Memory B cell (primary cell): ENCODE measurements at regions not wholly inside any gene's neighbourhood (a gene's known extent, or its start where the extent isn't known, plus 50 kb on each side); places are given as distances from the start of the nearest gene placed in this dataset.
"Not testable (repeated sequence)": the region's sequence is repeated elsewhere in the genome, so short reads cannot be mapped to it uniquely, and the experiment has no call there.

ENCODE experiments used
- ATAC-seq: fragments of 150-1000 bp; cut with Tn5 transposase; 2 replicates; pipeline ENCODE4 v1.10.0; 2021; ENCODE audit warnings: low read depth, mild to moderate bottlenecking, moderate library complexity
- DNase-seq, 2 donors: peaks; one replicate each; pipeline ENCODE4 v3.0.0; 2022; ENCODE audit warnings: low spot score in 2 of 2
- H3K27ac Mint-ChIP-seq: one replicate; pipeline ENCODE4 v1.8.0; 2022; ENCODE audit warnings: mild to moderate bottlenecking, moderate library complexity, mixed read lengths
- H3K27me3 Mint-ChIP-seq: one replicate; pipeline ENCODE4 v1.8.0; 2022; ENCODE audit warnings: mixed read lengths
- H3K36me3 Mint-ChIP-seq: one replicate; pipeline ENCODE4 v1.8.0; 2022; ENCODE audit warnings: mild to moderate bottlenecking, mixed read lengths
- H3K4me1 Mint-ChIP-seq: one replicate; pipeline ENCODE4 v1.8.0; 2022; ENCODE audit warnings: mixed read lengths
- H3K4me3 Mint-ChIP-seq: one replicate; pipeline ENCODE4 v1.8.0; 2022; ENCODE audit warnings: mild to moderate bottlenecking, moderate library complexity, mixed read lengths
- H3K9me3 Mint-ChIP-seq: one replicate; pipeline ENCODE4 v1.8.0; 2022; ENCODE audit warnings: mixed read lengths

DNA sequence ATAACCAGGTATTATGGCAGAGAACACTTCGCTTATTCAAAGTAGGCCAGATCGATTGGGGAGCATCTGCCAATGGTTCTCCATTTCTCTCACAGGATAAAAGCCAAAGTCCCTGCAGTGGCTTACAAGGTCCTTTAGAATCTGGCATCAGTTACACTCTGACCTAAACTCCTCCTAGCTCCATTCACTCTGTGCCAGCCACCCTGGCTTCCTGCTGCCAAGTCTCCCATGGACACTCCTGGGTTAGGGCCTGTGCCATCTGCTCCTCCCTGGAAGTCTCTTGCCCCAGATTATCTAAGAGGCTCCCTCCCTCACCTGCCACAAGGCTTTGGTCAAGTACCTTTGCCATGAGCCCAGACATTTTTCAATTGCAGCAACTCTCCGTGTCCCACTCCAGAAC is 649.2 kb downstream of the DACH1 start:
- H3K4me1 Mint-ChIP-seq, result no peaks in the 10 kb centered on the region
- ATAC-seq (no peak), DNase-seq (no peak)
- peaks cover 1% of the 10 kb centered on the region for H3K9me3 Mint-ChIP-seq
- H3K27me3 Mint-ChIP-seq, result no peaks in the 10 kb centered on the region
- H3K4me3 Mint-ChIP-seq, result no peak overlapping the region
- H3K27ac Mint-ChIP-seq, result no peak overlapping the region
- H3K36me3 Mint-ChIP-seq, result no peaks in the 10 kb centered on the region

DNA sequence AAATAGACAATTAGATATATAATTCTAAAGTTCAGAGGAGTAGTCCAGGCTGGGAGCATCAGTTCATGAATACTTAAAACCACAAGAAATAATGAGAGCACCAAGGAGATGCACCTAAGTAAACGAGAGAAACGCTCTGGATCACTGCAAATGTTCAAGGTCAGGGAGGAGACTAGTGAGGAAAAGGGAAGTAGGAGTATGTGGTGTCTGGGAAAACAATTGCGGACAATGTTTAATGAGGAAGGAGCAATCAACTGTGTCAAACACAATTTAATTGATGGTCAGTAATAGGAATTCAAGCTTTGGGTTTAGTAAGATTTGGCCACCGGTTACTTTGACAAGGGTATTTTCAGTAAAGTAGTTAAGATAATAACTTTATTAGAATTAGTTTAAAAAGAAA is 652.2 kb downstream of the DACH1 start:
- H3K4me1 Mint-ChIP-seq, result no peaks in the 10 kb centered on the region
- H3K27ac Mint-ChIP-seq, result no peak overlapping the region
- DNase-seq (no peak), ATAC-seq (no peak)
- peaks cover 1% of the 10 kb centered on the region for H3K9me3 Mint-ChIP-seq
- no peaks in the 10 kb centered on the region for H3K36me3 Mint-ChIP-seq
- no peak overlapping the region for H3K4me3 Mint-ChIP-seq
- H3K27me3 Mint-ChIP-seq, result no peaks in the 10 kb centered on the region

DNA sequence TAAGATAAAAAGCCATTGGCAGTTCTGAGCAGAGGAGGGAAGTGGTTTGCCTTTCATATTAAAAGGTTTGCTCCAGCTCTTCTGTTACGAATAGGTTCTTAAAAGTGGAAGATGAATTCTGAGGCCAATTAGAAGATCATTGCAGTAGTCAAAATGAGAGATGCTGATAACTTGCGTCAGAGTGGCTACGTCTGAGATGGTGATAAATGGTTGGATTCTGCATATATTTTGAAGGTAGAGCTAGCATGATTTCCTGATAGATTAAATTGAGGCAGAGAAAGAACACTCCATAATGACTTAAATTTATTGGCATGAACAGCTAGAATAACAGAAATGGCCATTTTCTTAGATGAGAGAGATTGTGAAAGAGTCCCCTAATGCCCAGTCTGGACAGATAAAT is 652.6 kb downstream of the DACH1 start:
- Mint-ChIP-seq H3K4me1 (no peaks in the 10 kb centered on the region), H3K9me3 (peaks cover 1% of the 10 kb centered on the region), H3K36me3 (no peaks in the 10 kb centered on the region), H3K27ac (no peak overlapping the region), H3K27me3 (no peaks in the 10 kb centered on the region), H3K4me3 (no peak overlapping the region)
- no peak for ATAC-seq
- no peak for DNase-seq

DNA sequence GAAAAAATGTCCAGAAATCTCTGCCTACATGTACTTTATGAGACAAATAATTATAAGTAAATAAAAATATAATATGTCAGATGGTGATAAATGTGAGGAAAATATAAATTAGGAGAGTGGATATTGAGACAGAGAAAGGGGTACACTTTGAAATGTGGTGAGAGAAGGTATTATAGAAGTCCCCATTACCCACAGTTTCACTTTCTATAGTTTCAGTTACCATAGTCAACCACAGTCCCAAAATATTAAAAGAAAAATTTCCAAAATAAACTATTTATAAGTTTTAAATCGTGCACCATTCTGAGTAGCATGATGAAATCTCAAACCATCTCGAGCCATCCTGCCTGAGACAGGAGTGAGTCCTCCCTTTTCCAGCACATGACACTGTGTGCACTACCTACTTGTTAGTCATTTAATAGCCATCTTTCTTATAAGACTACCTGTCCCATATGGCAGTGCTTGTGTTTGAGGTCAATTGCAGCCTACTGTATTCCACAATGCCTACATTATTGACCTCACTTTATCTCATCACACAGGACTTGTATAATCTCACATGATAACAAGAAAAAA is 653.7 kb downstream of the DACH1 start:
- Mint-ChIP-seq H3K4me1 (no peaks in the 10 kb centered on the region), H3K4me3 (no peak overlapping the region), H3K9me3 (peaks cover 1% of the 10 kb centered on the region), H3K27ac (no peak overlapping the region), H3K36me3 (no peaks in the 10 kb centered on the region), H3K27me3 (no peaks in the 10 kb centered on the region)
- DNase-seq (no peak), ATAC-seq (no peak)

DNA sequence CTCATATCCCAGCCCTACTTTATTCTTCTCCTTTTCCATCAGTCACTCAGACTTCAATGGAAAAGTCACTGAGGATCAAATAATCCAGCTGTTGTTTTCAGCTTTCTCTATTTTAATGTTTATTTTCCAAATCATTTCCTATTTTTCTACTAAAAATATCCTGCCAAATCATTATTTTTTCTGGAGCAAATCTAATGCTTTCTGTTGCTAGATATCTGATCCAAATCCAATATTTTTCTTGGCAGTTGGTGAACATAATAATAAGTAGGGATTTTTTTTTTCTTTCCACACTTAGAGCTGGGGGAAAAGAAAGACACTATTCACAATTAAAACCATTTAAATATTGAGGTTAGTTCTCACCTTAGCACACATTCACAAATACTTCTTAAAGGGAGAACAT is 656.1 kb downstream of the DACH1 start:
- Mint-ChIP-seq H3K27ac (no peak overlapping the region), H3K4me3 (no peak overlapping the region), H3K36me3 (no peaks in the 10 kb centered on the region), H3K9me3 (peaks cover 1% of the 10 kb centered on the region), H3K27me3 (no peaks in the 10 kb centered on the region), H3K4me1 (no peaks in the 10 kb centered on the region)
- DNase-seq (no peak), ATAC-seq (no peak)

DNA sequence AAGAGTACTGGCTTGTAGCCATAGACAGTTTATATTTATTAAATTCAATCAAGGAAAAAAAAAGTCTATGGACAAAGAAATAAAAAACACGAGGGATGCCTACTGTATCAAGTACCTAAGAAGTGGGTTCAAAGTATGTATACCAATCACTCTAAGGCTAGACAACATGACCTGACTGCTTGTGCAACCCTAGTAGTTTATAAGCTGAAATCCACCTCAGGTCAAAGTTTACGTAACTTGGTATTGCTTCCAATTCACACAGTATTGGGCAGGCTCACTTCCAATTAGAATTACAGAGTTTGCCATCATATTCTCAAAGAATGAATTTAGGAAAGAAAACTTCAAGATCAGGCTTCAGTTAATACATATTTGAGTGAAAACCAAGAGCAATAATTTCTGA is 657.8 kb downstream of the DACH1 start:
- no peaks in the 10 kb centered on the region for H3K27me3 Mint-ChIP-seq
- H3K4me1 Mint-ChIP-seq, result no peaks in the 10 kb centered on the region

DNA sequence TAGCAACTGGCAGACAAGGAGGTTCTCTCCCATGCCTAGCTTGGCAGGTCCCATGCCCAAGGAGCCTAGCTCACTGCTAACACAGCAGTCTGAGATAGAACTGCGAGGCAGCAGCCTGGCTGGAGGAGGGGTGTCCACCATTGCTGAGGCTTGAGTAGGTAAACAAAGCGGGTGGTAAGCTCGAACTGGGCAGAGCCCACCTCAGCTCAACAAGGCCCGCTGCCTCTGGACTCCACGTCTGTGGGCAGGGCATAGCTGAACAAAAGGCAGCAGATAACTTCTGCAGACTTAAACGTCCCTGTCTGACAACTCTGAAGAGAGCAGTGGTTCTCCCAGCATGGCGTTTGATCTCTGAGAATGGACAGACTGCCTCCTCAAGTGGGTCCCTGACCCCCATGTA is 682.4 kb downstream of the DACH1 start:
- DNase-seq, ATAC-seq, H3K36me3 Mint-ChIP-seq, H3K4me1 Mint-ChIP-seq, H3K9me3 Mint-ChIP-seq, H3K27ac Mint-ChIP-seq, H3K27me3 Mint-ChIP-seq, H3K4me3 Mint-ChIP-seq: not testable (repeated sequence)

More for the DNA sequence above, 657.8 kb downstream of the DACH1 start:
- Mint-ChIP-seq H3K36me3 (no peaks in the 10 kb centered on the region), H3K27ac (no peak overlapping the region), H3K4me3 (no peak overlapping the region), H3K9me3 (peaks cover 1% of the 10 kb centered on the region)
- no peak for DNase-seq
- no peak for ATAC-seq

DNA sequence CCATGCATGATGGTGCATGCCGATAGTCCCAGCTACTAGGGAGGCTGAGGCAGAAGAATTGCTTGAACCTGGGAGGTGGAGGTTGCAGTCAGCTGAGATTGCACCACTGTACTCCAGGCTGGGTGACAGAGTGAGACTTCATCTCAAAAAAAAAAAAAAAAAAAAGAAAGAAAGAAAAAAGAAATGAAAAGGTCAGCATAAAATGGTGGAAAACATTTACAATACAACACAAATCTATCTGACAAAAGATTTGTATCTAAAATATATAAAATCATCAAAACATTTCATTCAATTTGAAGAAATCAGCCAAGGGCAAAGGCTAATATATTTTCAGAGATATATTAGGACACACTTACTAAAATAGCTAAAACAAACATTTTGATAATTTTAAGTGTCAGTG is 683.7 kb downstream of the DACH1 start:
- not testable (repeated sequence) for H3K27ac Mint-ChIP-seq, H3K27me3 Mint-ChIP-seq, ATAC-seq, H3K9me3 Mint-ChIP-seq, H3K4me3 Mint-ChIP-seq, DNase-seq, H3K36me3 Mint-ChIP-seq, H3K4me1 Mint-ChIP-seq

DNA sequence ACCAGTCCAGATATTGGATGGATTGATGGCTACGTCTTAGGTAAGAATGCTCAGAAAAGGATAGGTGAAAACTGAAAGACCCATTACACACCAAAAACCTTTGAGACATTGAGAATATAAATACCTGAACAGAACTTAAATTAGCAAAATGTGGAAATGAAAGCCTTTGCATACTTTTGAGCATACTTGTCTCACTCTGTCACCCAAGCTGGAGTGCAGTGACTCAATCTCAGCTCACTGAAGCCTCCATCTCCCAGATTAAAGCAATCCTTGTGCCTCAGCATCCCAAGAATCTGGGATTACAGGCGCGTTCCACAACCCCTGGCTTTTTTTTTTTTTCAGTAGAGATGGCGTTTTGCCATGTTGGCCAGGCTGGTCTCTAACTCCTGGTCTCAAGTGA is 695.3 kb downstream of the DACH1 start:
- Mint-ChIP-seq H3K9me3 (peaks cover 3% of the 10 kb centered on the region), H3K4me3 (no peak overlapping the region), H3K27ac (no peak overlapping the region), H3K4me1 (no peaks in the 10 kb centered on the region), H3K36me3 (no peaks in the 10 kb centered on the region), H3K27me3 (no peaks in the 10 kb centered on the region)
- no peak for ATAC-seq
- no peak for DNase-seq

DNA sequence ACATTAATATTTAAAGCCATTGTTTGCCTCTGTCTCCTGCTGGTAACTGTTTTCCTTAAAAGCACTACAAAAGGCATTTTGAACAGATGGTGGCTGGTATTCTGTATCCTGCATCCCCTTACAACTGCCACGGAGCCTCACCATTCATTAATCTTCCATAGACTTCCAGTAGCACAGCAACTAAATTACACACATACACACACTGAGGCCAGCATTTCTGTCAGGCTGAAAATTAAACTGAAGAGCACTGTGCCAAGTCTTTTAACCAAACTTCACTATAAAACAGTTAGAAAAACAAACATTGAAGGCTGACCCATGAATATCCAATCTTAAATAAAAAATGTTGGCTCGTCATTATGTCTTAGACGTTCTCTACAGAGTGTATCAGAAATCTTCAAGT is 697.8 kb downstream of the DACH1 start:
- Mint-ChIP-seq H3K9me3 (peaks cover 3% of the 10 kb centered on the region), H3K27ac (no peak overlapping the region), H3K27me3 (no peaks in the 10 kb centered on the region), H3K4me1 (no peaks in the 10 kb centered on the region), H3K36me3 (no peaks in the 10 kb centered on the region), H3K4me3 (no peak overlapping the region)
- no peak for ATAC-seq
- no peak for DNase-seq

DNA sequence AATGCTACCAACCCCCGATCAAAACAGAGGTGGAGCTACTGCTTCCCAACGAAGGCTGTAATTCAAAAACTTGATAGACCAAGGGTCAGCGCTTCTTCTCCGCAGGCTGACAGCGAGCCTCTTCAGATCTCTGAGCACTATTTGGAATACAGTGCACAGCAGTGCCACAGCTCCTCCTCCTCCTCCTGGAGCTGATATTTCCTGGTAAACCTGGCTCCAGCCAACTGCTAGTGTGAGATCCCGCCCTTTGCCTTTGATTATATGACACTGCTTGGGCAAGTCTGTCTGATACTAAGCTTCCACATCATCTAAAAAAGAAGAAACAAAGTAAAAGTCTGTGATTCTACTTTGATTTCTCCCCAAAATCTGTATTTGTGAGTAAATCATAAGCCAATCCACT is 710.5 kb downstream of the DACH1 start:
- H3K4me1 Mint-ChIP-seq, result no peaks in the 10 kb centered on the region
- H3K4me3 Mint-ChIP-seq, result no peak overlapping the region
- H3K9me3 Mint-ChIP-seq, result no peaks in the 10 kb centered on the region
- H3K36me3 Mint-ChIP-seq, result no peaks in the 10 kb centered on the region
- ATAC-seq (no peak), DNase-seq (no peak)
- H3K27me3 Mint-ChIP-seq, result no peaks in the 10 kb centered on the region
- H3K27ac Mint-ChIP-seq, result no peak overlapping the region

DNA sequence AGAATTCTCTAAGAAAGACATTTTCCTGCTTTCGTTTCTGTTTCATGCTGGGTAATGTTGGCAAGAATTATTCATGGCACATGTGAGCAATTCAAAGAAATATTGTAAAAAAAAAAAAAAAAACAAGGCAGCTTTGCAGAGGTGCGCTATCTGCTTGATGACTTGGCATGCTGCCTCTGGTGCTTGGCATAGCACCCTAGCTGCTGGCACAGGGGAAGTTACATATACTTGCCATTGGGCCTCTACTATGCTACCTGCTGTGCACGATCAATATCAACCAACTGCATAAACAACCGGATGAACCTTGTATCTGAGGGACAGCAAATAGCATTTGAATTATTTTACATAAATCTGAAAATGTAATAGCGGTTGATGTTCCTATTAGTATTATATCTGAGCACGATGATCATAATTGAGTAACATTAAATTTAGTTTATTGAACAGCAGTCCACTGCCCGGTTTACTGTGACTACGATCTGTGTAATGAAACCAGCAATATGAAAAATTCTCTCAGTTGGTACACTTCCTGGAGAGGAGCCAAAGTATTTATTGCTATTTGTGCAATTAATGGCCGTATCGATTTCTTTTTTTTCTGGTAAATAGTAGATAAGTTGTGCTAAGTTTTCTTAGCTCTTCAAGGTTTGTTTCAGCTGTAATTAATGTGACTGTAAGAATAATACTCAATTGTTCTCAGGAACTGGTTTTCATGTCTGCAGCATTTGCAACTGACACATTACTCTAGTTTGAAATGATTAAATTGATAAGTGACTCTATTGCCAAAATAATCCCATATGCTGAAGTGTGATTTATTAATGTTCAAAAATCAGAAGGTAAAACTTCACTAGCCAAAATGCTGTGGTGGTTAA is 717.3 kb downstream of the DACH1 start:
- Mint-ChIP-seq H3K4me3 (no peak overlapping the region), H3K27ac (no peak overlapping the region), H3K27me3 (no peaks in the 10 kb centered on the region), H3K9me3 (peaks cover 4% of the 10 kb centered on the region), H3K4me1 (no peaks in the 10 kb centered on the region), H3K36me3 (no peaks in the 10 kb centered on the region)
- no peak for DNase-seq
- no peak for ATAC-seq

DNA sequence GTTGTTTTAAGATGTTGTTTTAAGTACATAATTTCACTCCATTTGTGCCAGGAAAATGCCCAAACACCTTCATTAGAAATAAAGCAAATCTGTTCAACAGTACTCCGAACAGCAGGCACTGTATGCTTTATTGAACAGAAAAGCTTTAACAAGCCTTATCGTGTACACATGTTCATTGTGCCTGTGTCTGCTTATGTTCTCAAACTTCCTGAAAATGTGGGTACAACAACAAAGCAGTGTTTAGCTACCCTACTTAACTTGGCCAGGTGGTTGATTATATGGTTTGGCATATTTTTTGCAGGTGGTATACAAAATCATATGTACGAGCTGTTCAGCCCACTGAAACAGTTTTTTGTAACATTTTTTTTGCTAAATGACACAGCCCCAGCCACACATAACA is 718.0 kb downstream of the DACH1 start:
- no peak for DNase-seq
- Mint-ChIP-seq H3K36me3 (no peaks in the 10 kb centered on the region), H3K4me1 (no peaks in the 10 kb centered on the region), H3K9me3 (peaks cover 4% of the 10 kb centered on the region), H3K27me3 (no peaks in the 10 kb centered on the region), H3K27ac (no peak overlapping the region), H3K4me3 (no peak overlapping the region)
- no peak for ATAC-seq

DNA sequence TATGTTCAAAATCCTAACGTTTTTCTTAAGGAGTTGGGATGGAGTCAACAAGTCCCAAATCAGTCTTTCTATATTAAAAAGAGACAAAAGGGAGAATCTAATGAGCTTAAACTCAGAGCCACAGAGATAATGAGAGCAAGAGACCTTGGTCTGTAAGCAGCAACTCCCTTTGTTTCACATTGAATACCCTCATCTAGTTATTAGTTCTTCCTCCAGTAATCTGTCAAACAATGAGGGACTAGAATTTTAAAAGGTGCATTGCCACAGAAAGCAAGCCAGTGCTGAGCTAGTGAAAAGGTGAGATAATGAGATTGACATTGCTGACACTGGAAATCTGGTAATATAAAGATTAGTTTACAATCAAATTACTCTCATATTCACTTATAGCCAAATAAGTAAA is 718.6 kb downstream of the DACH1 start:
- ATAC-seq (no peak), DNase-seq (no peak)
- no peaks in the 10 kb centered on the region for H3K4me1 Mint-ChIP-seq
- no peaks in the 10 kb centered on the region for H3K36me3 Mint-ChIP-seq
- H3K4me3 Mint-ChIP-seq, result no peak overlapping the region
- no peak overlapping the region for H3K27ac Mint-ChIP-seq
- peaks cover 4% of the 10 kb centered on the region for H3K9me3 Mint-ChIP-seq
- H3K27me3 Mint-ChIP-seq, result no peaks in the 10 kb centered on the region

DNA sequence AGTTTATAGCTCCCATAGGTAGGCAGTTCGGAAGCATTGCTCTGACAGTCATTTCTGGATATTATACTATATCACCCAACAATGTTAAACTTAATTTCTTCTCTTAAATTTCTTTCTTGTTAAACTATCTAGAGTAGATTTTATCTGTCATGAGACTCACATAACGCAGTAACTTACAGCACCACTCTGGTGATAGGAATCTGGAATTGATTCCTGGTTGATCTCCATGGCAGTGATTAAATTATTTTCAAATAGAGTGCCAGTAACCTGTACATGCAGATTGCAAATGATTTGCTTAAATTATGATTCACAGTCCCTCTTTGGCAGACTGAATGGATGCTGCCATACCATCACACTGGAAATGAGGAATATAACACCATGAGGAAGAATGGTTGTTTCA is 722.1 kb downstream of the DACH1 start:
- DNase-seq, result no peak
- ATAC-seq, result no peak
- H3K27ac Mint-ChIP-seq, result no peak overlapping the region

More for the DNA sequence above, 722.1 kb downstream of the DACH1 start:
- no peak overlapping the region for H3K4me3 Mint-ChIP-seq
- peaks cover 4% of the 10 kb centered on the region for H3K9me3 Mint-ChIP-seq
- H3K27me3 Mint-ChIP-seq, result no peaks in the 10 kb centered on the region
- H3K4me1 Mint-ChIP-seq, result no peaks in the 10 kb centered on the region
- H3K36me3 Mint-ChIP-seq, result no peaks in the 10 kb centered on the region
